Esophagus muscularis mucosa (tissue), 4 donors: ENCODE measurements at regions not wholly inside any gene's neighbourhood (a gene's known extent, or its start where the extent isn't known, plus 50 kb on each side); places are given as distances from the start of the nearest gene placed in this dataset.

ENCODE experiments used
- DNase-seq: peaks from one replicate; pipeline ENCODE4 v3.0.0-alpha.2; 2017; ENCODE audit errors: extremely low spot score
- H3K27ac ChIP-seq, 4 donors: fragments of 200-600 bp; sonication (generic); replicated peaks in 1 of 4; 1 replicate in 3 of 4; 2 replicates in 1 of 4; pipeline ENCODE4 v1.5.1; 2016 to 2019; ENCODE audit warnings: mild to moderate bottlenecking in 1 of 4
- H3K27me3 ChIP-seq, 4 donors: fragments of 200-600 bp; sonication (generic); one replicate each; pipeline versions ENCODE4 v1.5.1 to v1.6.0; 2016 to 2019
- H3K36me3 ChIP-seq, 4 donors: fragments of 200-600 bp; sonication (generic); one replicate each; pipeline ENCODE4 v1.5.1; 2016 to 2019
- H3K4me1 ChIP-seq, 4 donors: fragments of 200-600 bp; sonication (generic); one replicate each; pipeline ENCODE4 v1.5.1; 2016 to 2019
- H3K4me3 ChIP-seq, 4 donors: fragments of 200-600 bp; sonication (generic); 1 replicate in 2 of 4; 2 replicates in 2 of 4; pipeline ENCODE4 v1.5.1; 2016 to 2019; ENCODE audit warnings: mild to moderate bottlenecking in 4 of 4, moderate library complexity in 1 of 4
- H3K9me3 ChIP-seq, 4 donors: fragments of 200-600 bp; sonication (generic); 1 replicate in 3 of 4; 2 replicates in 1 of 4; pipeline ENCODE4 v1.5.1; 2016 to 2019
- CTCF ChIP-seq, 3 experiments: fragments of 200-600 bp in 2 of 3; fragments of 450-650 bp in 1 of 3; sonication (generic) in 2 of 3; IDR thresholded peaks; one replicate each; pipeline ENCODE4 v1.5.1; 2017 to 2019; ENCODE audit warnings: antibody characterized with exemption in 3 of 3, mild to moderate bottlenecking in 2 of 3, moderate library complexity in 1 of 3
- EP300 ChIP-seq: sonication (generic); formaldehyde crosslinking; IDR thresholded peaks from one replicate; pipeline ENCODE4 v1.6.1; 2017; ENCODE audit warnings: antibody characterized with exemption
- POLR2A ChIP-seq: fragments of 450-650 bp; IDR thresholded peaks from one replicate; pipeline ENCODE4 v1.6.1; 2017; ENCODE audit warnings: antibody characterized with exemption, moderate library complexity, mild to moderate bottlenecking, low read depth
- POLR2AphosphoS5 ChIP-seq, 2 donors: sonication (generic); formaldehyde crosslinking; IDR thresholded peaks; one replicate each; pipeline ENCODE4 v1.6.1; 2017; ENCODE audit warnings: antibody characterized with exemption in 2 of 2
- WGBS: methylation state at CpG from one replicate; pipeline ENCODE4 v1.1.5; 2018; 5-methylcytosine and 5-hydroxymethylcytosine counted together
- intact Hi-C: fragments of 100-400 bp; cut with DNase I; formaldehyde crosslinking; loops from one replicate; pipeline ENCODE4 v1.15.1; 2023

DNA sequence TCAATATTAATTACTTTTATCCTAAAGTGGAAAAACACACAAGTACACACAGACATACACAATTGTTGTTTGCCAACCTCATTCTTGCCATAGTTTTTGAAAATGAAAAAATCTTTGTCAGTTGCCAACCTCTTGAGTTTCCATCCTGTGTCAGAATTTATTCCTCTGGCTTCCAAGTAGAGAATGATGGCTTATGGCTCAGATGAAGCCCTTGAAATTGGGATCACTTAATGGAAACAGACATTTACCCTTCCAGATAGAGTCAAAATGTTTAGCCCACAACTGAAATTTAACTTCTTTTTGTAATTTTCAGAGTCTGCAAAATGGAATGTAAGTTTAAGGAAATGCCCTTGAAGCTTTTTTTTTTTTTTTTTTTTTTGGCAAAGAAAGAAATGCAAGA lies 321.6 kb upstream of the TNP1 start:
- Histone ChIP-seq H3K36me3 (no peaks in the 10 kb centered on the region), H3K27ac (no peak overlapping the region), H3K9me3 (no peaks in the 10 kb centered on the region), H3K4me3 (no peak overlapping the region), H3K4me1 (peaks cover 6 to 28% (median 22%) of the 10 kb centered on the region in 4 donors), H3K27me3 (no peaks in the 10 kb centered on the region)
- intact Hi-C loops, result loop anchor here (10.0 kb wide), 1 partner anchor 183 kb away; no protein-coding TSS in a partner anchor
- TF ChIP-seq POLR2AphosphoS5 (IDR thresholded peaks at IDR 0.05) (no peak), POLR2A (no peak), EP300 (no peak), CTCF (IDR thresholded peaks at IDR 0.05) (no peak)
- no peak for DNase-seq

DNA sequence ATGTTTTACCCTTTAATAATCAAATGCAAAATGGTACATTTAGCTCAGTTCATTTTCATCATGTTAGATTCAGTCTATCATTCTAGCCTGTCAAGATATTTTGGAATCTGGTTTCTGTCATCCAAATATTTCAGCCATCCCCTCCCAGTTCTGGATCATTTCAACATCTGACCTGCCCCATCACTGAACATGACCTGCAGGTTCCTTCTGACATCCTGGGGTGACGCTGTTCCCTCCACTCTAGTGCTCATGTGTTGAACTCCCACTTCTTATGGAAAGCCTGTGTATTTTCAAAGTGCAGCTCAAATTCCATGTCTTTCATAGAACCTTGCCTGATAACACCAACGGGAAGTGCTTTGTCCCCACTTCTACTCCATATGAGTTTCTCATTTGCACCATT lies 320.0 kb upstream of the TNP1 start:
- TF ChIP-seq CTCF (IDR thresholded peaks at IDR 0.05) (no peak), EP300 (no peak), POLR2AphosphoS5 (IDR thresholded peaks at IDR 0.05) (no peak), POLR2A (no peak)
- intact Hi-C loops, result loop anchor here (10.0 kb wide), 1 partner anchor 185 kb away; no protein-coding TSS in a partner anchor
- no peak overlapping the region for H3K4me3 ChIP-seq
- H3K9me3 ChIP-seq, result no peaks in the 10 kb centered on the region
- WGBS, result 87% methylated on average over 2 of the region's 2 CpGs
- H3K4me1 ChIP-seq, result peaks cover 6 to 14% (median 9%) of the 10 kb centered on the region in 4 donors
- H3K27me3 ChIP-seq, result no peaks in the 10 kb centered on the region
- H3K27ac ChIP-seq, result no peak overlapping the region
- H3K36me3 ChIP-seq, result no peaks in the 10 kb centered on the region
- DNase-seq, result no peak

GRCh38 chr2:217178341-217178740 lies 318.5 kb upstream of the TNP1 start:
- intact Hi-C loops, result no loop called here
- Histone ChIP-seq H3K4me3 (no peak overlapping the region), H3K36me3 (no peaks in the 10 kb centered on the region), H3K27ac (no peak overlapping the region), H3K4me1 (peaks cover 3 to 6% (median 4%) of the 10 kb centered on the region in 4 donors), H3K9me3 (no peaks in the 10 kb centered on the region), H3K27me3 (no peaks in the 10 kb centered on the region)
- TF ChIP-seq CTCF (IDR thresholded peaks at IDR 0.05), result no peak
- TF ChIP-seq POLR2A, result no peak
- no peak for DNase-seq

DNA sequence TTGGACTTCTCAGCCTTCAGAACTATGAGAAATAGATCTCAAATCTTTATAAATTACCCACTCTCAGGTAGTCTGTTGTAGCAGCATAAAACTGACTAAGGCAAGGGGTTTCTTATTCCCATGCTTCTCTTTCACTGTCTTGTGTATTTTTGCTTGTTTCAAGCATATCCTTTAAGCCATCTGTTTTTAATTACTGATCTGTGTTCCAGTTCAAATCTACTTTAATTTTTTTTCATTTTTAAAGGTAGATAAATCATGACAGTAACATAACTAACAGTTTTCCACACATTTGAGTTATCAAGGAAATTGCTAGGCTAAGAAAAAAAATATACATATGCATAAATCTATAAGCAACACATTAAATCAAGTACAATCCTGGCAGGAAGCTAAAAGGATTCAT lies 317.9 kb upstream of the TNP1 start:
- DNase-seq, result no peak
- no peaks in the 10 kb centered on the region for H3K36me3 ChIP-seq
- no peaks in the 10 kb centered on the region for H3K9me3 ChIP-seq
- no peak overlapping the region for H3K27ac ChIP-seq
- no peak overlapping the region for H3K4me3 ChIP-seq
- no peaks in the 10 kb centered on the region for H3K27me3 ChIP-seq
- no peak for TF ChIP-seq CTCF (IDR thresholded peaks at IDR 0.05)
- TF ChIP-seq EP300, result no peak
- TF ChIP-seq POLR2A, result no peak
- TF ChIP-seq POLR2AphosphoS5 (IDR thresholded peaks at IDR 0.05), result no peak
- intact Hi-C loops, result no loop called here
- H3K4me1 ChIP-seq, result no peaks in the 10 kb centered on the region

- Histone ChIP-seq H3K27ac (no peak overlapping the region), H3K36me3 (no peaks in the 10 kb centered on the region), H3K4me1 (no peaks in the 10 kb centered on the region), H3K9me3 (no peaks in the 10 kb centered on the region), H3K4me3 (no peak overlapping the region), H3K27me3 (no peaks in the 10 kb centered on the region)
- intact Hi-C loops, result no loop called here
- DNase-seq, result no peak
- no peak for TF ChIP-seq POLR2A
- TF ChIP-seq EP300, result no peak
- TF ChIP-seq CTCF (IDR thresholded peaks at IDR 0.05), result no peak
- TF ChIP-seq POLR2AphosphoS5 (IDR thresholded peaks at IDR 0.05), result no peak
Measured at GRCh38 chr2:217171874-217172273, 312.0 kb upstream of the TNP1 start.
